HepG2 (cell line): ENCODE measurements at regions not wholly inside any gene's neighbourhood (a gene's known extent, or its start where the extent isn't known, plus 50 kb on each side); places are given as distances from the start of the nearest gene placed in this dataset.

Source experiments
- ATAC-seq: fragments of 200-7000 bp; cut with Tn5 transposase; 3 replicates; pipeline ENCODE4 v1.9.1; 2020; ENCODE audit warnings: mild to moderate bottlenecking, moderate library complexity
- BruUV-seq: library from RNA; stranded (reverse); fragments of 400-500 nt; replicated peaks from 2 replicates; lab custom pipeline; 2021; lab: Mats Ljungman, UMichigan
- CTCF ChIA-PET: fragments of 300-600 bp; formaldehyde crosslinking; extraction: SDS; loops from one replicate; lab custom pipeline; 2021; ENCODE audit warnings: low total read pairs, inconsistent platforms, low intra/inter-chr PET ratio; lab: Yijun Ruan, JAX
- POLR2A ChIA-PET: fragments of 350-600 bp; sonication (Branson Sonifier 250); formaldehyde crosslinking; loops from one replicate; lab custom pipeline; 2020; ENCODE audit warnings: antibody characterized with exemption, inconsistent platforms; lab: Yijun Ruan, JAX
- DNase-seq: peaks from one replicate; pipeline ENCODE4 v3.0.0-alpha.2; 2015; ENCODE audit warnings: low spot score
- FAIRE-seq: peaks from 3 replicates; lab custom pipeline; 2011; peaks lifted over from hg19 to GRCh38; lab: Jason Lieb, UNC
- H2AFZ ChIP-seq: one replicate; pipeline ENCODE4 v1.6.1; 2011; ENCODE audit warnings: low read length, inconsistent platforms
- H3K27ac ChIP-seq: fragments of 300-600 bp; 3 replicates; pipeline ENCODE4 v1.8.0; 2011; ENCODE audit warnings: mixed run types, mild to moderate bottlenecking, mixed read lengths, low read length, inconsistent platforms; ENCODE audit not compliant: insufficient read depth; ENCODE audit errors: extremely low read length
- H3K27me3 ChIP-seq, 2 experiments: fragments of 200-600 bp in 1 of 2; 2 replicates in 1 of 2; 3 replicates in 1 of 2; pipeline versions ENCODE4 v1.6.0 to v1.8.0; 2011; ENCODE audit warnings: low read length in 2 of 2, mild to moderate bottlenecking in 2 of 2, moderate library complexity in 2 of 2, inconsistent platforms in 1 of 2; ENCODE audit not compliant: insufficient read depth in 2 of 2, control insufficient read depth in 1 of 2
- H3K36me3 ChIP-seq, 2 experiments: fragments of 200-600 bp in 1 of 2; replicated peaks in 1 of 2; 2 replicates in 1 of 2; 3 replicates in 1 of 2; pipeline versions ENCODE4 v1.5.1 to v1.8.0; 2011; ENCODE audit warnings: low read length in 2 of 2, inconsistent platforms in 1 of 2; ENCODE audit not compliant: insufficient read depth in 2 of 2, control insufficient read depth in 1 of 2
- H3K4me1 ChIP-seq: 2 replicates; pipeline ENCODE4 v1.5.1; 2012; ENCODE audit warnings: low read length, inconsistent platforms; ENCODE audit not compliant: insufficient read depth
- H3K4me2 ChIP-seq: 2 replicates; pipeline ENCODE4 v1.6.0; 2011; ENCODE audit warnings: low read depth, low read length, inconsistent platforms
- H3K4me3 ChIP-seq, 3 experiments: fragments of 200-600 bp in 1 of 3; sonication (generic), shearing (Covaris generic) in 1 of 3; replicated peaks in 1 of 3; 2 replicates each; pipeline ENCODE4 v1.5.1; 2011 to 2016; ENCODE audit warnings: low read length in 3 of 3, inconsistent platforms in 2 of 3, low read depth in 2 of 3, mild to moderate bottlenecking in 2 of 3, control low read depth in 1 of 3, mixed read lengths in 1 of 3; ENCODE audit not compliant: insufficient read depth in 1 of 3
- H3K79me2 ChIP-seq: one replicate; pipeline ENCODE4 v1.6.1; 2011; ENCODE audit warnings: low read length, inconsistent platforms; ENCODE audit not compliant: insufficient read depth
- H3K9ac ChIP-seq: 2 replicates; pipeline ENCODE4 v1.6.0; 2011; ENCODE audit warnings: mild to moderate bottlenecking, low read depth, low read length, inconsistent platforms; ENCODE audit not compliant: insufficient read depth
- H3K9me3 ChIP-seq: 2 replicates; pipeline ENCODE4 v1.5.1; 2012; ENCODE audit warnings: mild to moderate bottlenecking, low read length
- H4K20me1 ChIP-seq: 2 replicates; pipeline ENCODE4 v1.6.0; 2011; ENCODE audit warnings: inconsistent platforms, mild to moderate bottlenecking, low read length, moderate library complexity; ENCODE audit not compliant: insufficient read depth
- AHDC1 ChIP-seq: sonication (generic); formaldehyde crosslinking; IDR thresholded peaks from 2 replicates; pipeline ENCODE4 v1.5.1; 2020; ENCODE audit warnings: mild to moderate bottlenecking, missing genetic modification reagents, borderline replicate concordance
- ARID2 ChIP-seq: sonication (generic); formaldehyde crosslinking; IDR thresholded peaks from 2 replicates; pipeline ENCODE4 v1.8.1; 2022; ENCODE audit warnings: mild to moderate bottlenecking, missing genetic modification reagents, borderline replicate concordance
- MAF1 ChIP-seq: sonication (generic); formaldehyde crosslinking; IDR thresholded peaks from 2 replicates; pipeline ENCODE4 v1.5.0; 2020; ENCODE audit warnings: missing genetic modification reagents, borderline replicate concordance
- MIER3 ChIP-seq: IDR thresholded peaks from 2 replicates; pipeline ENCODE4 v1.6.1; 2016; ENCODE audit warnings: missing compliant biosample characterization, borderline replicate concordance
- NR1H2 ChIP-seq: sonication (generic); formaldehyde crosslinking; IDR thresholded peaks from 2 replicates; pipeline ENCODE4 v1.8.1; 2022; ENCODE audit warnings: low read depth, missing genetic modification reagents, borderline replicate concordance
- YEATS4 ChIP-seq: sonication (generic); formaldehyde crosslinking; IDR thresholded peaks from 2 replicates; pipeline ENCODE4 v1.4.0; 2020; ENCODE audit warnings: missing genetic modification reagents, borderline replicate concordance
- ZKSCAN8 ChIP-seq: IDR thresholded peaks from 2 replicates; pipeline ENCODE4 v1.6.1; 2016; ENCODE audit warnings: borderline replicate concordance, missing genetic modification reagents, missing compliant biosample characterization
- ZNF841 ChIP-seq: sonication (generic); formaldehyde crosslinking; IDR thresholded peaks from 2 replicates; pipeline ENCODE4 v1.8.1; 2023; ENCODE audit warnings: missing genetic modification reagents, borderline replicate concordance
- WGBS: methylation state at CpG from one replicate; pipeline ENCODE4 v1.1.6; 2017; ENCODE audit warnings: low lambda C conversion rate; 5-methylcytosine and 5-hydroxymethylcytosine counted together
- in situ Hi-C: cut with HindIII; loops from 2 replicates; pipeline ENCODE4 v1.10.0; 2017; ENCODE audit warnings: low pct_unique_long_range_greater_than_20kb; ENCODE audit not compliant: extremely low pct_ligation_motif_present
- intact Hi-C: fragments of 100-400 bp; cut with micrococcal nuclease; formaldehyde crosslinking; loops from one replicate; pipeline ENCODE4 v1.10.0; 2022; ENCODE audit not compliant: unreplicated experiment

- peaks cover 0 to 2% of the 10 kb centered on the region in 2 experiments; a peak in 1 of 5 replicates for H3K27me3 ChIP-seq
- under 1% methylated on average over 6 of the region's 6 CpGs for WGBS
- no peaks in the 10 kb centered on the region for H4K20me1 ChIP-seq
- ChIA-PET POLR2A (no interaction called here), CTCF (no interaction called here)
- H3K4me1 ChIP-seq: no peaks in the 10 kb centered on the region
- no peak for ATAC-seq
- no peak overlapping the region for H2AFZ ChIP-seq
- no peaks in the 10 kb centered on the region for H3K79me2 ChIP-seq
- BruUV-seq: no TSS peak
- no peaks in the 10 kb centered on the region for H3K9me3 ChIP-seq
- DNase-seq: no peak
- intact Hi-C loops (no loop called here), in situ Hi-C loops (no loop called here)
- TF ChIP-seq ARID2 (CRISPR knock-in tag) (no peak), NR1H2 (CRISPR knock-in tag) (no peak), ZNF841 (no peak), MIER3 (no peak), AHDC1 (CRISPR knock-in tag) (no peak), ZKSCAN8 (CRISPR knock-in tag) (no peak), YEATS4 (no peak), MAF1 (CRISPR knock-in tag) (no peak)
- no peak overlapping the region for H3K4me2 ChIP-seq
- H3K4me3 ChIP-seq: no peak overlapping the region
- no peak overlapping the region for H3K27ac ChIP-seq
- no peak for FAIRE-seq
- H3K36me3 ChIP-seq: no peaks in the 10 kb centered on the region
- H3K9ac ChIP-seq: no peak overlapping the region
Observed at GRCh38 chr3:107916171-107916570, 174.7 kb downstream of the CD47 start.
